ENCODE measurements at regions not wholly inside any gene's neighbourhood (a gene's known extent, or its start where the extent isn't known, plus 50 kb on each side); places are given as distances from the start of the nearest gene placed in this dataset.

DNA sequence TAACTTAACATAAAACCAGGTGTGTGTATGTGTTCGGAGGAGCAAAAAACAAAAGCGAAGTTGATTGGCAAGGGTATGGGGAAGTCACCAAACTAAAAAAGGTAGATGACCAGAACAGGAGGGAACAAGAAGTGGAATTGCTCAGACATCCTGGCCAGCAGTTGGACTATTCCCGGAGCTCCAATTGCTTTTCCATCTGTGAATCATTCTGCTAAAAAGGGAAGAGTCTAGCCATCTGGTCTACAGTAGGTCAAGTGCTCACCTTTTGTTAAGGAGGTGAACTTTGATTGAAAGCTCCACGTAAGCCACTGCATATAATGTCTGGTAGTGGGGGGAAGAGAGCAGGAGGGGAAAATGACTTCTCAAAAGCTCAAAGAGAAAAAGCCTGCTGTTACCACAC lies 50.0 kb upstream of the BET1 start:
- TF ChIP-seq CTCF (IDR thresholded peaks at IDR 0.05; ENCODE audit: borderline replicate concordance, control extremely low read depth, extremely low read depth, insufficient read depth, missing control alignments), result no peak
- in situ Hi-C loops (cut with MboI; ENCODE audit: low sequenced_read_pairs, unreplicated experiment), result no loop called here
- DNase-seq (ENCODE audit: low spot score), result no peak

DNA sequence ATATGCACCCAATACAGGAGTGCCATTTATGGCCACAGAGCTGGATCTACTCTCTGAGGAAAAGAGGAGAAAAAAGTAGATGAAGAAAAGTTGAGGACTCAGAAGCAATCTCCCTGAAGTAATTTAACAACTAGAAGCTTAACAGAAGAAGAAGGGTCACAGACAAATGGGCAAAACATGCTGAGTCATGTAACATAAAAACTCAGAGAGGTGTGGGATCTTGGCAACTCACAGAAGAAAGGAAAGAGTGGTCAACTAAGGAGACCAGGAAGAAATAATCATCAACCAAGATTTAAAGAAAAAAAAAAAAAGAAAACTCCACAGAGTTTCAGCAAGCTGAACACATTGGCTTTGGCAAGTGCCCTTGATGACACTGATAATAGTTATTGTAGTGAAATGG lies 51.8 kb upstream of the BET1 start:
- in situ Hi-C loops (cut with MboI; ENCODE audit: low sequenced_read_pairs, unreplicated experiment), result no loop called here
- DNase-seq (ENCODE audit: low spot score), result no peak
- no peak for TF ChIP-seq CTCF (IDR thresholded peaks at IDR 0.05; ENCODE audit: borderline replicate concordance, control extremely low read depth, extremely low read depth, insufficient read depth, missing control alignments)

GRCh38 chr7:94056796-94057207 lies 52.6 kb upstream of the BET1 start:
- in situ Hi-C loops (cut with MboI; ENCODE audit: low sequenced_read_pairs, unreplicated experiment), result no loop called here
- DNase-seq (ENCODE audit: low spot score), result no peak
- TF ChIP-seq CTCF (IDR thresholded peaks at IDR 0.05; ENCODE audit: borderline replicate concordance, control extremely low read depth, extremely low read depth, insufficient read depth, missing control alignments), result no peak

DNA sequence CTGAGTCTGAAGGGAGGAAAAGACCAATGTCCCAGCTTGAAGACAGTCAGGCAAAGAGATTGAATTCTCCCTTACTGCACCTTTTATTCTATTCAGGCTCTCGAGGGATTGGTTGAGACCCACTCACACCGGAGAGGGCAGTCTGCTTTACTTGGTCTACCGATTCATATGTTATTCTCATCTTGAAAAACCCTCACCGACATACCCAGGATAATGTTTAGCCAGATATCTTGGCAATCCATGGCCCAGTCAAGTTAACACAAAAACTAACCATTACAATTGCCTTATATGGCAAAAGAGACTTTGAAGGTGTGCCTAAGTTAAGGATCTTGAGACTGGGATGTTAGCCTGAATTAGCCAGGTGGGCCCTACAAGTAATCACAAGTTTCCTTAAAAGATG lies 53.8 kb upstream of the BET1 start:
- no peak for TF ChIP-seq CTCF (IDR thresholded peaks at IDR 0.05; ENCODE audit: borderline replicate concordance, control extremely low read depth, extremely low read depth, insufficient read depth, missing control alignments)
- DNase-seq (ENCODE audit: low spot score), result no peak
- in situ Hi-C loops (cut with MboI; ENCODE audit: low sequenced_read_pairs, unreplicated experiment), result no loop called here

GRCh38 chr7:94059746-94060145 lies 55.6 kb upstream of the BET1 start:
- in situ Hi-C loops (cut with MboI; ENCODE audit: low sequenced_read_pairs, unreplicated experiment), result no loop called here

DNA sequence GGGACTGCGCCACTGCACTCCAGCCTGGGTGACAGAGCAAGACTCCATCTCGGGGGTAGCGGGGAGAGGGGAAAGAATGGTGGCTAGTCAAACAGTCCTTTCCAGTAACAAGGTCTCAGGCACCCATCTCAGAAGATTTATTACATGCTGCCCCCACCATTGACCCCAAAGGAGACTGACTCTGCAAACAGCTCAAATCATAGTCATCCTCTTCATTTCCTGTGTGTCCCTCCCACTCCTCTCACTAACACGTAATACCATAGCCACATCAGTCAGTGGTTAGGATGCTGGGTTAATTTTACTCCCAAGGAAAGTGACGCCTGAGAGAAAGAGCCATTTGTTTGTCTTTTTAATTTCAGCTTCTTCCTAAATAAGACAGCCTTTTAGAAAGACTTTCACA lies 56.6 kb upstream of the BET1 start:
- in situ Hi-C loops (cut with MboI; ENCODE audit: low sequenced_read_pairs, unreplicated experiment), result no loop called here
- DNase-seq (ENCODE audit: low spot score), result no peak
- no peak for TF ChIP-seq CTCF (IDR thresholded peaks at IDR 0.05; ENCODE audit: borderline replicate concordance, control extremely low read depth, extremely low read depth, insufficient read depth, missing control alignments)

More at GRCh38 chr7:94059746-94060145, 55.6 kb upstream of the BET1 start:
- DNase-seq (ENCODE audit: low spot score), result no peak
- TF ChIP-seq CTCF (IDR thresholded peaks at IDR 0.05; ENCODE audit: borderline replicate concordance, control extremely low read depth, extremely low read depth, insufficient read depth, missing control alignments), result no peak

GRCh38 chr7:94061326-94061725 lies 57.2 kb upstream of the BET1 start:
- DNase-seq (ENCODE audit: low spot score), result no peak
- TF ChIP-seq CTCF (IDR thresholded peaks at IDR 0.05; ENCODE audit: borderline replicate concordance, control extremely low read depth, extremely low read depth, insufficient read depth, missing control alignments), result no peak
- in situ Hi-C loops (cut with MboI; ENCODE audit: low sequenced_read_pairs, unreplicated experiment), result no loop called here

All from GM13976 (cell line).